Posterior vena cava (tissue), 2 donors: ENCODE measurements at regions not wholly inside any gene's neighbourhood (a gene's known extent, or its start where the extent isn't known, plus 50 kb on each side); places are given as distances from the start of the nearest gene placed in this dataset.

Experiments
- DNase-seq: peaks from one replicate; pipeline ENCODE4 v3.0.0-alpha.2; 2020; ENCODE audit warnings: low spot score
- intact Hi-C, 2 donors: fragments of 100-400 bp; cut with DNase I; formaldehyde crosslinking; loops; one replicate each; pipeline versions ENCODE4 v1.14.1 to v1.14.2; 2022 to 2023
- donor health status: DM: yes; HTN: yes; CAD: no.
- donor health status: DM: yes; HTN: yes; CAD: no.

GRCh38 chr12:39064708-39065107 lies 159.3 kb upstream of the CPNE8 start:
- intact Hi-C loops: no loop called here
- DNase-seq: no peak

DNA sequence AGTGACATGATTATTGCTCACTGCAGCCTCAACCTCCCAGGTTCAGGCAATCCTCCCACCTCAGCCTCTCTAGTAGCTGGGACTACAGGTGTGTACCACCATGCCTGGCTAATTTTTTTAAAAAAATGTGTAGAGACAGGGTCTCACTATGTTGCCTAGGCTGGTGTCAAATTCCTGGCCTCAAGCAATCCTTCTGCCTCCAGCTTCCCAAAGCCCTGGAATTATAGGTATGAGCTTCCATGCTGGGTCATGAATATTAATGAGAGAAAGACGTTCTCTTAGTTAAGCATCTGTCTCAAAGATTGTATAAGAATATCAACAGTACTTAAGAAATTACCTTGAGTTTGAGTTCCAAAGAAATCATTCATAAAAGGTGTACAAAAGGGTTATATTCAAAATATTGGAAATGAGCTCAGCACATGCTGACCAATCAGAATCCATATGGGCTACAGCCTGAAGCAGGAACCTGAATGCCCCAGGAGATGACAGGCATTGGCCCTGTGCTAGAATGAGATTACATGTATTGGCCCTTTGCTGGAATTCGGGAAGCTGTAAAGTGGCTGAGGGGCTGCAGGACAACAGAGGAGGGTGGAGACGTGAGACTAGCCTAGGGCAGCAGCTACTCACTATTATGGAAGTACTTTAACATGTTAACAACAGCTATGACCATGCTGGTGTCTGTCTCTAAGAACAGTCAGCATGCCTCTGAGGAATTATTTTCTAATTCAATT lies 157.0 kb upstream of the CPNE8 start:
- DNase-seq: no peak
- intact Hi-C loops: no loop called here

GRCh38 chr12:39061576-39061975 lies 156.2 kb upstream of the CPNE8 start:
- no peak for DNase-seq
- intact Hi-C loops: no loop called here

DNA sequence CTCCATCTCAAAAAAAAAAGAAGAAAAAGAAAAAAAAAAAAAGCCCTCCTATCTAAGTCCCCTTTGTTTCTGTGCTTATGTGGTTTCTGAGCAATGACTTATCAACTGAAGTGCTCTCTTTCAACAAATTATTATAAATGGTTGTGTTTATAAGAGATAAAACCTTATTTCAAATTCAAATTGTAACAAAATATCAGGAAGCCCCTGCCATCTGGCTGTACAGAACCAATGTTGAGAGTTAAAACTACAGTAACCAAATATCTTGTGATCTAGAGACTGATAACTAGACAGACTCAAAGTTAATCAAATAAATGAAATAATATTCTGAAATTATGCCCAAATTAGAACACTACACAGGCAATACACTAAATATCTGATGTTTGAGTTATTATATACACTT lies 143.0 kb upstream of the CPNE8 start:
- intact Hi-C loops: no loop called here

DNA sequence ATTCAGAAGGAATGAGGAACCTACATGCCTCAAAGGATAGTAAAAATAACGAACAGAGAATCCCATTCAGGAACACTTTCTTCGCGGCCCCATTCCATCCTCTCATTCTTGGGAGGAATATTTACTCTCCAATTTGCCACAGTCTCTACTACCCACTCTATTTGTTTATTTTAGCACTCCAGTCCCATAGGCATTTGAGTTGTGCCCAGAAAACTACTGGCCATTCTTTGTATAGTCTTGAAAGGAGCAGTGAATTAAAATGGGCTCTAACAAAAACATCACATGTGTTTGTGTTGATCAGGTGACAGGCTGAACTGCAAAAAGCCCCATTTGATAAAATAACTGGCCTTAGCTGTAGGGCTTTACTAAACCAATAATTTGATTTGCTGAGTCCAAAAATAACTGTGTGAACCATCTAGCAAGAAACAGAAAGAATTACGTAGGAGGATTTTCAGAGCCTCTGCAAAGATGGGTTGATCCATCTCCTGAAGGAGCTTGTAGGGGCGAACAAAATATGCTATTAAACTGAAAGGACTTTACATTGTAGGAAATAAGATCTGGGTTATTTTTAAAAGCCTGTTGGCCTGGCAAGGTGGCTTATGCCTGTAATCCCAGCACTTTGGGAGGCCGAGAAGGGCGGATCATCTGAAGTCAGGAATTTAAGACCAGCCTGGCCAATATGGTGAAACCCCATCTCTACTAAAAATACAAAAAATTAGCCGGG lies 142.3 kb upstream of the CPNE8 start:
- no peak for DNase-seq
- intact Hi-C loops: no loop called here

More for the DNA sequence above, 143.0 kb upstream of the CPNE8 start:
- DNase-seq: no peak

GRCh38 chr12:39044754-39045153 lies 139.4 kb upstream of the CPNE8 start:
- intact Hi-C loops: no loop called here
- no peak for DNase-seq

- intact Hi-C loops: no loop called here
- no peak for DNase-seq
Observed at GRCh38 chr12:39043424-39043822, 138.0 kb upstream of the CPNE8 start.

- DNase-seq: no peak
- intact Hi-C loops: no loop called here
Observed at GRCh38 chr12:39040275-39040674, 134.9 kb upstream of the CPNE8 start.

- intact Hi-C loops: no loop called here
- no peak for DNase-seq
Observed at GRCh38 chr12:39037115-39037514, 131.7 kb upstream of the CPNE8 start.

DNA sequence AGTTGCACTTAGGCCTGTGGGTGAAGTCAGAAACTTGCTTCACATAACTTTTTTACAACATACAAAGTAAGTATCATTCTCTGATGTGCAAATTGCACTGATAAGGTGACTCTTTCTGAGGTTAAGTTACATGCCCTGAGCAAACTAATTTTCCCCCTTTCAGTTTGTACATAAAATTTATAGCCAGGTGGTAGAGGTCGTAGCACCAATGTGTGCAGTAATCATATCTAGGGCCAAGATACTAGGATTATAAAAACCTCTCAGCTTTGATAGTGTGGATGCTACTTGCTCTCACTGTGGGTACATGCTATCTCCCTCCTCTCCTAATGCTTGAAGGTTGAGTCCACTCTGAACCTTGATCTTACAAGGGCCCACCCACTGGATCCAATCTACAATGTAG lies 130.7 kb upstream of the CPNE8 start:
- intact Hi-C loops: no loop called here

GRCh38 chr12:39033782-39034181 lies 128.4 kb upstream of the CPNE8 start:
- DNase-seq: no peak
- intact Hi-C loops: no loop called here

More for the DNA sequence above, 130.7 kb upstream of the CPNE8 start:
- DNase-seq: no peak

DNA sequence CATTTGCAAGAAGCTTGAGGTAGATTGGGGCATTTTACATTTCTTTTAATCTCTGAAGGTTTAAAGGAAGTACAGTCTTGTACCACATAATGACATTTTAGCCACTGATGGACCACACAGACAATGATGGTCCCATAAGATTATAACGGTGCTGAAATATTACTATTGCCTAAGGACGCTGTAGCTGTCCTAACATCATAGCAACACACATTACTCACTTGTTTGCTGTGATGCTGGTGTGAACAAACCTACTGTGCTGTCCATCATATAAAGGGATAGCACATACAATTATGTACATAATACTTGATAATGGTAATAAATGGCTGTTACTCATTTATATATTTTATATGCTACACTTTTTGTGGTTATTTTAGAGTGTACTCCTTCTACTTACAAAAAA lies 127.1 kb upstream of the CPNE8 start:
- no peak for DNase-seq
- intact Hi-C loops: no loop called here

GRCh38 chr12:39032034-39032433 lies 126.6 kb upstream of the CPNE8 start:
- intact Hi-C loops: no loop called here
- no peak for DNase-seq

DNA sequence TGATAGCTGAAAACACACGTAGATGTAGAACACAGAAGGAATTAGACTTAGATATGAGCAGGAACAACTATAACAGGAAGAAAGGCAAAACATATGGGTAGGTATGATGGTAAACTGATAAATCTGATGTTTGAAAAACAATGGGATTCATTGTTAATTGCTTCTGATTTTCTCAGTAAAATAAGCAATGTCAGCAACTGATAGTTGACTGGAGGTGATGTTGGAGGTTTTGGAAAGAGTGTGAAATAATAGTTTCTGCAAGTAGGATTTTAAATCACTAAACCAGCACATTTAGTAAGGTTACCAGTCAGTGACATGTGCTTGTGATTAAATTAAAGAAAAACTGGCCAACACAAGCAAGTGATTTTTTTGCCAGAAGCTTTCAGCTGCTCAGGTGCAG lies 123.0 kb upstream of the CPNE8 start:
- intact Hi-C loops: no loop called here
- no peak for DNase-seq

GRCh38 chr12:39012870-39013269 lies 107.5 kb upstream of the CPNE8 start:
- intact Hi-C loops: no loop called here
- no peak for DNase-seq

- intact Hi-C loops: no loop called here
- no peak for DNase-seq
Observed at GRCh38 chr12:39011166-39011565, 105.8 kb upstream of the CPNE8 start.

DNA sequence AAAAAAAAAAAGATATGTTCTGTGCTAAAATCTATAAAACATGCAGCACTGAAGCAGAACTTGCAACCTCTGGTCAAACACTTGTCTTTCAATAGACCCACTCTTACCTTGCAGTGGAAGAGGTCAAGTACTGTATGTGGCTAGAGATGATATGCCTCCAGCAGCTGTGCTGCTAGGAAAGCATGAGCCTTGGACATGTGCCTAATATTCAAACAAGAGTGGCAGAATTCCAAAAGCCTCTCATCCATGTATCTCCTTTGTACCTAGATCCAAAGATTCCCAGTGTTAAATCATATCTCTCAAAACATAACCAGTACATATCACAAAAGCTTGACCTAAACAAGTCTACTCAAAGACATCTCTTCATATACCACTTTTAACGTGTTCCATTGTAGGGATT lies 105.0 kb upstream of the CPNE8 start:
- no peak for DNase-seq
- intact Hi-C loops: no loop called here

DNA sequence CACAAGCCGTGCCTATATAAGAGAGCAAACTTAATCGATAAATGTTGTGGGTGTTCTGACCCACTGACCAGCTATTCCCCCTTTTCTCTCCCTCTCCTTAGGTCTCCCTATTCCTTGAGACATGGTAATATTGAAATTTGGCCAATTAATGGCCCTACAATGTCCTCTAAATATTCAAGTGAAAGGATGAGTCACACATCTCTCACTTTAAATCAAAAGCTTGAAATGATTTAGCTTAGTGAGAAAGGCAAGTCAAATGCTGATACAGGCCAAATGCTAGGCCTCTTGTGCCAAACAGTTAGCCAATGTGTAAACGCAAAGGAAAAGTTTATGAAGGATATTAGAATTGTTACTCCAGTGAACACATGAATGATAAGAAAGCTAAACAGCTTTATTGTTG lies 102.2 kb upstream of the CPNE8 start:
- intact Hi-C loops: no loop called here
- DNase-seq: no peak

DNA sequence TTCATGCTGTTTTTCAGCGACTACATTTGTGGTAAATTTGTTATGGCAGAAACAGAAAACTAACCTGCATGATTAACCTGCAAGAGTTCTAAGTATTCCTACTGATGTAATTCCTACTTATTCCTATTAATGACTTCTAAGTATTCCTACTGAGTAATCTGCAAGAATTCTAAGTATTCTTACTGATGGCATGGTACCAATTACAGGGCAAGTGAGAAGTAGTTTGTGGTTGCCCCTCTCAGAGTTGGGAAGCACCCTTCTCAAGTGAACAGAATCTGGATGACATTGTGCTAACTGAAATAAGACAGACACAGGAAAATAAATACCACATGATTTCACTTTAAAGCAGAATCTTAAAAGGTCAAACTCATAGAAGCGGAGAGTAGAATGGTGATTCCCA lies 100.9 kb upstream of the CPNE8 start:
- intact Hi-C loops: no loop called here
- no peak for DNase-seq

GRCh38 chr12:39005671-39006070 lies 100.3 kb upstream of the CPNE8 start:
- intact Hi-C loops: no loop called here
- DNase-seq: no peak

DNA sequence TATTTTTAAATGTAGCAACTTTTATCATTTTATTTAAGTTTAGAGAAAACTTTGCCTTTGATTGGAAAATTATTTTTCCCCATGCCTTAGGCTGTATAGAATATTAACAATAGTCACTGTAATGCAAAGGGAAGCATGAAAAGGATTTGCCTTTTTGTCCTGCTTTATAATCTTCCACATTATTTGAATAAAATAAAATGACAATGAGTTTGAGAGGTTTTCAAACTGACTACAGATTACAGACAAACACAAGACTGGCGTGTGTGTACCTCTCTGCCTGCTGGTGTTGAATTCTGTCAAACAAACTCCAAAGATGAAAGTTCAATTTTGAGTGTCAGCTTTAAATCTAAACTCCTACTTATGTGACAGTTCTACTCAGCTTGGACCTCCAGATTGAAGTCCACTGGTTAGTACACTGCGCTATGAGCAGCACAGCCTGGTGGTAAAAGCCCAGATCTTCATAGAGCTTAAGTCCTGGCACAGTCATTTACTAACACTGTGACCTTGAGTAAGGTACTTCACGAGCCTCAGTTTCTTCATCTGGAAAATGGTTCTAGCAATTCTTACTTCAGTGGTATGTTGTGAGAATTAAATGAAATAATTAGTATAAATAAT lies 98.3 kb upstream of the CPNE8 start:
- no peak for DNase-seq
- intact Hi-C loops: no loop called here
